Hepatocyte (in vitro differentiated cells): ENCODE measurements at regions not wholly inside any gene's neighbourhood (a gene's known extent, or its start where the extent isn't known, plus 50 kb on each side); places are given as distances from the start of the nearest gene placed in this dataset.

Experiments
- CTCF ChIP-seq: fragments of 200-600 bp; sonication (generic); IDR thresholded peaks from 2 replicates; pipeline ENCODE4 v1.5.1; 2016; ENCODE audit warnings: antibody characterized with exemption, mild to moderate bottlenecking; ENCODE audit not compliant: poor library complexity
- EZH2 ChIP-seq: fragments of 200-600 bp; sonication (generic); IDR thresholded peaks from 2 replicates; pipeline ENCODE4 v1.6.1; 2016; ENCODE audit warnings: antibody characterized with exemption, mild to moderate bottlenecking, borderline replicate concordance

- TF ChIP-seq EZH2 (no peak), CTCF (no peak)
Measured at GRCh38 chr10:83848677-83849076, 290.6 kb upstream of the GHITM start.
